ENCODE measurements at regions not wholly inside any gene's neighbourhood (a gene's known extent, or its start where the extent isn't known, plus 50 kb on each side); places are given as distances from the start of the nearest gene placed in this dataset.

- no peak for DNase-seq (ENCODE audit: extremely low read depth, low read depth, low spot score)
Measured at GRCh38 chr13:85900521-85900920, 101.3 kb upstream of the SLITRK6 start.

GRCh38 chr13:85896516-85897450 is 97.6 kb upstream of the SLITRK6 start:
- no peak for DNase-seq (ENCODE audit: extremely low read depth, low read depth, low spot score)

GRCh38 chr13:85887406-85887805 is 88.2 kb upstream of the SLITRK6 start:
- DNase-seq (ENCODE audit: extremely low read depth, low read depth, low spot score) = no peak

- DNase-seq (ENCODE audit: extremely low read depth, low read depth, low spot score) = no peak
Measured at GRCh38 chr13:85879014-85879413, 79.8 kb upstream of the SLITRK6 start.

- DNase-seq (ENCODE audit: extremely low read depth, low read depth, low spot score) = no peak
Measured at GRCh38 chr13:85864963-85865530, 65.8 kb upstream of the SLITRK6 start.

GRCh38 chr13:85853901-85854663 is 54.9 kb upstream of the SLITRK6 start:
- no peak for DNase-seq (ENCODE audit: extremely low read depth, low read depth, low spot score)

GRCh38 chr13:85853161-85853894 is 54.1 kb upstream of the SLITRK6 start:
- DNase-seq (ENCODE audit: extremely low read depth, low read depth, low spot score) = no peak

Measured in glomerular endothelial cell (primary cell).